ENCODE measurements at regions not wholly inside any gene's neighbourhood (a gene's known extent, or its start where the extent isn't known, plus 50 kb on each side); places are given as distances from the start of the nearest gene placed in this dataset.

DNA sequence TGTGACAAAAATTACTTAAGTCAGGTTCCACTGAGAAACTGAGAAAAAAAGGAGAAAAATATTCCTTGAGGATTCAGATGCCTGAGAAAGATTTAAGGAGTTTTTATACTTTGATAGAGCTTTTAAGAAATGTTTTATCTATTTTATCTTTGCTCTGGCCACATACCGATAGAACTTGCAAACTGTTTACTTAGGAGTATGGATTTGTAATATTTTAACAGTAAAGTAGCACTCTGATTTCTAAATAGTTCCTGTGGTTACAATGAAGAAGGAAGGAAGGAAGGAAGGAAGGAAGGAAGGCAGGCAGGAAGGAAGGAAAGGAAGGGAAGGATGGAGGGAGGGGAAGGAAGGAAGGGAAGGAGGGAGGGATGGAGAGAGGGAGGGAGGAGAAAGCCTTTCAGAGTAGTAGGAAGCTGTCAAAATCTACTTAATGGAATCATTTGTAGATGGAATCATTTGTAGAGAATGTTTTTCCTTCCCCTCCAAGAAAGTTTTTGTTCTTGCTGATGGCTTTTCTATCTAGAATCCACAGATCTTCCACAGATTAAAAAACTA is 489.0 kb upstream of the ANKRD30A start:
- DNase-seq (ENCODE audit: low spot score) (no peak), FAIRE-seq (no peak)

GRCh38 chr10:36634916-36635315 is 490.5 kb upstream of the ANKRD30A start:
- DNase-seq (ENCODE audit: low spot score) (no peak), FAIRE-seq (no peak)

DNA sequence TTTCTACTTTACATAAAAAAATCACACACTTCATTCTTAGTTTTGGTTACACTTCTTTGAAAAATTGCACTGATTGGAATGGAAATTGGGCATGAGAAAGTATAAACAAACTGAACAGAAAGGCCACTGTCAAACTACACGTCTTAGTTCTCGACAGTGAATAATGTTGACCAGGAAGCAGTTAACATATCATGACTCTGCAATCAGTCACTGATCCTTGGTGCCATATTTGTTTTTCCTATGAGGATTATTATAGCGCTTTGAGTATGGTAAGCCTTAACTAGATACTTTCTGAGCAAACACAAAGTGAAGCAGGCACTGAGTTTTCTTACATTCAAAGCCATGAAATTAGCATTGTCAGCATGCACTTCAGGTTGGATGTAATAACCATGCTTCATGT is 495.1 kb upstream of the ANKRD30A start:
- FAIRE-seq (no peak), DNase-seq (ENCODE audit: low spot score) (no peak)

GRCh38 chr10:36629476-36629875 is 495.9 kb upstream of the ANKRD30A start:
- DNase-seq (ENCODE audit: low spot score) (no peak), FAIRE-seq (no peak)

- FAIRE-seq = no peak
- no peak for DNase-seq (ENCODE audit: low spot score)
Measured at GRCh38 chr10:36624551-36625100, 500.8 kb upstream of the ANKRD30A start.

DNA sequence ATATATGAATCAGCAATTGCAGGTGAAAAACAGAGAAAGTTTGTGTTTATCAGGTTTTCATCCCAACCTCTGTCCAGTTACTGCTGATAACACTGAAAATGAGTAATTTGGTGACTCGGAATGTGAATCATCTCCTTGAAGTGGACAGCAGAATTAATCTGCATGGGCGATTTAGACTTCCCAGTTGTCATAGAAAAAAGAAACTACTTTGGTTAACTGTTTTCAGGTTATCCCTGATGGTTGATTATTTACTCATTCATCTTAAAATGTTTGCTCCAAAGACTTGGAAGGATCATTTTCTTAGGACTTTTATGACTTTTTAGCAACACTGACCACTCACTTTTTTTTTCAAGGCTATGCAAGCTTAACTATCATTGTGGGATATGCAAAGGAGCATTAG is 504.1 kb upstream of the ANKRD30A start:
- DNase-seq (ENCODE audit: low spot score) (no peak), FAIRE-seq (no peak)

DNA sequence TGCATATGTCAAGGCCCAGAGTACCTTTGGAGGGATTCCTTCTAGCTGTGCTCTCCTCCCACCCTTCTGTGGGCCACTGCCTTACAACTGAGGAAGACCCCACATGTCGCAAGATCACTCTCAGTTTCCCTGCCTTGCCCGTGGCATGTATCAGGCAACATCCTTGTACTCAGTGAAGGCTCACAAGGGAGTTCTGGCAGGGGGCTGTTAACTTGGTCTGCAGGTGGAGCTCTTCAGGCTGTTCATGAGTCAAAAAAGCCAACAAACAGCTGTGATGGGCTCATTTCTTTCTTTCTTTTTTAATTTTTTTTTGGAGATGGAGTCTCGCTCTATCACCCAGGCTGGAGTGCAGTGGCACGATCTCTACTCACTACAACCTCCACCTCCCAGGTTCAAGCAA is 513.0 kb upstream of the ANKRD30A start:
- no peak for FAIRE-seq
- DNase-seq (ENCODE audit: low spot score) = no peak

DNA sequence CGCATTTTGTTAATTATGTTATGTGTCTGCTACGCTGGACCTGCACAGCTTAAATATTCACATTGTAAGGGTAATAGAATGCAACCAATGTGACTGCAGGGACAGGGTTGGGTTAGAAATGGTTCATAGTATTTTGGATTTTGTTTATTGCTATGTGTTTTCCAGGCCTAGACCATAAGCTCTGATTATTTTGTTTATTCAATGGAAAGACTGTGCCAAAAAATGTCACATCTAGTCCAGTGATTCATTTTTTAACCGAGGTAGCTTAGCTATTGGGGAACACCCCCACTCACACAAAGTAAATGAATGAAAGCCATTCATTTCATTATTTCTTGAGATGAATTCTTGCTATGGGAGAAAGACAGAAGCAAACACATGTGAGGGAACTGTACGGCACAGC is 516.5 kb upstream of the ANKRD30A start:
- FAIRE-seq (no peak), DNase-seq (ENCODE audit: low spot score) (no peak)

GRCh38 chr10:36608251-36608650 is 517.1 kb upstream of the ANKRD30A start:
- FAIRE-seq = no peak
- no peak for DNase-seq (ENCODE audit: low spot score)

DNA sequence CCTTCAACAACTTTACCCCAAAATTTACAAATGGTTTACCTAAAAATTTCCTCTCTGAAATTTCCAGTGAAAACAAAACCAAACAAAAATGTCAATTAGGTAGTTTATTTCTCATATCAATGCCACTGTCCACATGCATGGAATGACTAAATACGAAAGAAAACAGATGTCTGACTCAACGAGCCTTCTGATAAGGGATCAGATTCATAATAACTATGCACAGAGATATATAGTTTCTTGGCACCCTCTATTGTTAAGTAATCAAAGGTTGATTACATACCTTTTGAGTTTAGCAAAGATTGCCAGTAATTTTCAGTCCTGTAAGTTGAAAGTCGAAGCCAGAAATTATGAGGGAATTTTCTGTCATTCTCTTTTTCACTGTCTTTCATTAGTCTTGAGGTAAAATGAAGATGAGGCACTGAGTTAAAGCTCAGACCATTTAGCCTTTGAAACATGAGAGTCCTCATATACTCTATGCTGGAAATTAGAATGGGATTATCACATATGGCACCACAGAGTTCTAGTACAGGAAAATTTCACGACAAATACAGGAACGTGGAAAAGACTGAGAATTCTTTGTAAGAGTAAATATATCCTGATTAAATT is 519.1 kb upstream of the ANKRD30A start:
- FAIRE-seq = no peak
- no peak for DNase-seq (ENCODE audit: low spot score)

DNA sequence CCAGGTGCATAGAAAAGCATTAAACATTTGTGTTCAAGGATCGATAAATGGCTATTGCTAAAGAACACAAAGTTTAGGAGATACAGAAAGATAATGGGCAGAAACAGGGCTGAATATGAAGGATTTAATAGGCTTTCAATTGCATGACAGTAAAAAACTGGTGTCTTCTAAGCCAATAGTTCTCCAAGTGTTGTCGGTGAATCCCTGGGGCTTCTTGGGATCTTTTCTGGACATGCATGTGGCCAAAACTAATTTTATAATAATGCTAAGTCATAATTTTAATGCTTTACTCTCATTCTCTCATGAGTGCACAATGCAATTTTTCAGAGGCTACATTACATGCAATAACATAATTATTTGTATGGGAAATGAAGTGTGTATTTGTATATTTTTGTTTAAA is 521.1 kb upstream of the ANKRD30A start:
- FAIRE-seq (no peak), DNase-seq (ENCODE audit: low spot score) (no peak)

- no peak for FAIRE-seq
- DNase-seq (ENCODE audit: low spot score) = no peak
Measured at GRCh38 chr10:36603688-36604087, 521.7 kb upstream of the ANKRD30A start.

DNA sequence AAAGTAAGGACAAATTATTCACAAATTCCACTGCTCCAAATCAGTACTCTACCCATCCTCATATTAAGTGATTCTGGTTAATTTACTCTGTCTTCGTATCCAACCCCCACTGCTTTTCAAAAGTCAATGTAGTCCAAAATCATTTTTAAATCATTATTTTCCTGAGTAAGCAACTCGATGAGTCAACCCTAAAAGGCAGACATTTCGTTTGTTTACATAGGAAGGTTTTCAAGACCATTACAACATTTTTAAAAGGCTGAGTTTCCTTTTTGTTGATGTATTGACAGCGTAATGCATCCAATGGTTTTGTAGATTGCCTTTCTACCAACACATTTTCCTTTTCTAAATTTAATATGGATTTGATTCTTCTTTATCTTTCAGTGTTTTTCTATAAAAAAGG is 523.0 kb upstream of the ANKRD30A start:
- FAIRE-seq = no peak
- no peak for DNase-seq (ENCODE audit: low spot score)

GRCh38 chr10:36597756-36598320 is 527.6 kb upstream of the ANKRD30A start:
- DNase-seq (ENCODE audit: low spot score) (no peak), FAIRE-seq (no peak)

DNA sequence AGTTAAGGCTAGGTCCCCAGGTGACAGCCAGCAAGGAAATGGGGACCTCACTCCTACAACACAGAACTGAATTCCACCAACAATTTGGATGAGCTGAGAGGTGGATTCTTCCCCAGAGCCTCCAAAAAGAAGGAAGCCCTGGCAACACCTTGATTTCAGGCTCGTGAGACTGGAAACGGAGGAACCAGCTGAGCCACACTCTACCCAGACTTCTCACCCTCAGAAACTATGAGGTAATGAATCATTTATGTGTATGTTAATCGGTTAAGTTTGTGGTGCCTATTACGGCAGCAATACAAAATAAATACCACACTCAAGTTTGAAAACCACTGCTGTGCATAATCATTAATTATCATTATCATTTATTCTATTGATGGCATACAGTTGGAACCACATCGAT is 532.4 kb upstream of the ANKRD30A start:
- DNase-seq (ENCODE audit: low spot score) (no peak), FAIRE-seq (no peak)

- FAIRE-seq (no peak), DNase-seq (ENCODE audit: low spot score) (no peak)
Measured at GRCh38 chr10:36591436-36591835, 534.0 kb upstream of the ANKRD30A start.

DNA sequence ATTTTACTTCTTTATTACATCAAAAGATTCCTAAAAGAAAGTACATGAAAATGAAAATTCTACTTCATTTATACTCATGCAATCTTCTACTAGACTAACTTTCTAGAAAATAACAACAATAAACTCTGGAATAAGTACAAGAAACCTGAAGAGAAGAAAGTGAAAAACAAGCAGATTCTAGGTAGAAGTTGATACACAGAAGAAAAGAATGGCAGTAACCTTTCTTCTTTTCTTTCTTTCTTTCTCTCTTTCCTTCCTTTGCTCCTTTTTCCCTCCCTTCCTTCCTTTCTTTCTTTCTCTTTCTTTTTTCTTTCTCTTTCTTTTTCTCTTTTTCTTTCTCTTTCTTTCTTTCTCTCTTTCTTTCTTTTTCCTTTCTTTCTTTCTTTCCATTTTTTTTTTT is 541.7 kb upstream of the ANKRD30A start:
- DNase-seq (ENCODE audit: low spot score) (no peak), FAIRE-seq (no peak)

DNA sequence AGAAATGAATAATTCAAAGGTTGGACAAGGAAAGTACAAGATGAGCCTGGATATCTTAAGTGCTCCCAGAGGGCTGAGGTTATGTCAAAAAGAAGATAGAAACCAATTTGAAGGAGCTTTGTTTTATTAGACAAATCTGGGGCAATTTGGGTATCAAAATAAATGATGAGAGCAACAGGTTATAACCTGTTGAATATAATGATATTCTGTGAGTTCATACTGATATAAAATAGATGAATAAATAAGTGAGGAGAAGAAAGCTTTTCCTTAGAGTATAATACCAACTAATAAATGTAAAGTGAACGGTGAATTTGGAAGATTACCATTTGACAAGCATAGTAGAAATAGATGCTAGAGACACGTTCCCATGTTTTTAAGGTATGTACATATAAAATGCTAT is 544.2 kb upstream of the ANKRD30A start:
- no peak for DNase-seq (ENCODE audit: low spot score)
- FAIRE-seq = no peak

DNA sequence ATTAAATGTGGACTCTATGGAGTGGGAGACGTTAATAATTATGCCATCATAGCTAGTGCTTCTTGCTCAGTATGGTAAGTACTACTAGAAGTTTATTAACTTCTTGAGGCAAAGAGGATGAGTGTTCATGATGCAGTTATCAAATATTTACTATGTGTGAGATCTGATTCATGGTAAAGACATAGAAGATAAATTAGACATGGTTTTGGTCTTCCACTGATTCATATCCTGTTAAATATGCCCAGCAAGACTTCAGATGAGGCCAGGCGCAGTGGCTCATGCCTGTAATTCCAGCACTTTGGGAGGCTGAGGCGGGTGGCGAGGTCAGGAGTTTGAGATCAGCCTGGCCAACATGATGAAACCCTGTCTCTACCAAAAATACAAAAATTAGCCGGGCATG is 547.1 kb upstream of the ANKRD30A start:
- peak; percentile 81 for FAIRE-seq

DNA sequence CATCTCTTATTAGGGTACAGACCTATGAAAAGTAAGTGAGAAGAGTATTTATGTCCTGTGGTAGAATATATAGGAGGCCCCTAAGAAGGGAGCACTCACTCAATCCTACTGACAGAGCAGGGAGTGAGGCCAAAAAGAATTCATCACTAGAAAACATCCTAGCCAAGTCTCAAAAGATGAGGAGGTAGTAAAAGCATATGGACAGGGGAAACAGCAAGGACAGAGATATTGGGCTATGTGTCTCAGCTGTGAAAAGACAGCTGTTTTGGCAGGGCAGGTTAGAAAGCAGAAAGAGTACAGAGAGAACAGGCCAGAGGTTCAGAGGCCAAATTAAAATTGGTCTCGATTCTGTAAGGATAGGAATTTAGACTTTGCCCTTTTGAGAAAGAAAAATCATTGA is 548.3 kb upstream of the ANKRD30A start:
- no peak for FAIRE-seq
- DNase-seq (ENCODE audit: low spot score) = no peak

More for the DNA sequence above, 547.1 kb upstream of the ANKRD30A start:
- DNase-seq (ENCODE audit: low spot score) = peak; percentile 75

DNA sequence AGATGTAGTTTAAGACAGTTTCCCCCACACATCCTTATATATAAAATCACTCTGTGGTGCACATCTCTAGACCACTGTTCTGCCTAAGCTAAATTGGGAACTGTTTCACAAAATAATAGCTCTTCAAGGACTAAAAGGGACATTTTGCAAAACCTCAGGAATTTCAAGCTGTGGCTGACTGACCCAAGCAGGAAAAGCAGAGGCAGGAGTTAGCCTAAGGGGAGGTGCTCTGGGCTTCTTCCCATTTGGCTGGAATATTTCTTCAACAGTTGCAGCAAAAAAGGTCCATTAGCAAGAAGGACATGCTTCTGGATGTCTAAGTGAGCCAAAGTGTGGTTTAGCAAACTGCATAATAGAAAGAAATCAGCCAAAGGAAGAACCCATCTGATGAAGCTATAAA is 551.2 kb upstream of the ANKRD30A start:
- FAIRE-seq (no peak), DNase-seq (ENCODE audit: low spot score) (no peak)

GRCh38 chr10:36573246-36573645 is 552.2 kb upstream of the ANKRD30A start:
- FAIRE-seq (no peak), DNase-seq (ENCODE audit: low spot score) (no peak)

- DNase-seq (ENCODE audit: low spot score) (no peak), FAIRE-seq (no peak)
Measured at GRCh38 chr10:36564433-36564832, 561.0 kb upstream of the ANKRD30A start.
